ENCODE measurements at regions not wholly inside any gene's neighbourhood (a gene's known extent, or its start where the extent isn't known, plus 50 kb on each side); places are given as distances from the start of the nearest gene placed in this dataset.

DNA sequence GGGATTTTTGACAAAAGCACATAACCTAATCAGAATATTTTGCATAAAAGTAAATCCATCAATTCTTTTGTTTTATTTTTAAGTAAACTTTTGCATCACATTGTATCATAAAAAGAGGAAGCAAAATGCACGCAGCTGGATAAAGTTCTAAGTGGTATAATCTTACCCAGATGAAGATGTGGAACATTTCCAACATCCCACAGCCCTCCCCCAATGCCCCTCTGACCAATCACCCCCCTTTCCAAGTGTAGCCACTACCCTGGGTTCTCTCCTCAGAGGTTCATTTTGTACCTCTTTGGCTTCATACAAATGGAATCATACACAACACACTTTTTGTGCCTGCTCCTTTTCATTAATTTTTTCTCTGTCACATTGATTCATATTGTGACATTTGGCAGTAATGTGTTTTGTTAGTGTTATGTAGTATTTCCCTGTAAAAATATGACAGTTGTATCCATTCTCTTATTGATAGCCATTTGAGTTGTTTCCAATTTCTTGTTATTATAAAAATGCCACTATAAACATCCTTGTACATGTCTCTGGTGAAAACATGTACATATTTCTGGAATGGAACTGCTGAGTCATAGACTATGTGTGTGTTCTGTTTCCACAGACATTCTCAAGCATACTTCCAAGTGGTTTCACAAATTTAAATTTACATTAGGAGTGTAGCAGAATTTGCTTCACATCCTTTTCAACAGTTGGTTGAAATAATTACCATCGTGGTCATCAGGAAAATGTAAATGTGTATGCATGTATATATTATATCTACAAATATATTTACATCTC is 92.9 kb upstream of the SYNDIG1 start:
- no peak for DNase-seq (ENCODE audit: low read depth in 2 of 2)

DNA sequence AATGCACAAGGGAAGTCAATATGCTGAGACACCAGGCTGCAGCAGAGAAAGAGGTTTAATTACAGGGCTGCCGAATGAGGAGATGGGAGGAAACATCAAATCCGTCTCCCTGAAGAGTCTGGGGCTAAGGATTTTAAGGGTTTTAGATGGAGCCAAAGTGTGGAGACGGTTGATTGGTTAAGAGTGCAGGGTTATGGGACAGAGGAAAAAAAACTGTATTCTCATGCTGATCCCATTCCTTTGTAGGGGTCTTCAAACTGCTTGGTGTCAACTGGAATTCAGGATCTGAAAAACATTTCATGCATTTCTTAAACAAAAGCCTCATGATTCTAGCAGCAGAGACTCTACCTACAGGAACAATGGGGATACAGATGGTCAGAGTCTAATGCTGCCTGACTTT is 96.1 kb upstream of the SYNDIG1 start:
- no peak for DNase-seq (ENCODE audit: low read depth in 2 of 2)

DNA sequence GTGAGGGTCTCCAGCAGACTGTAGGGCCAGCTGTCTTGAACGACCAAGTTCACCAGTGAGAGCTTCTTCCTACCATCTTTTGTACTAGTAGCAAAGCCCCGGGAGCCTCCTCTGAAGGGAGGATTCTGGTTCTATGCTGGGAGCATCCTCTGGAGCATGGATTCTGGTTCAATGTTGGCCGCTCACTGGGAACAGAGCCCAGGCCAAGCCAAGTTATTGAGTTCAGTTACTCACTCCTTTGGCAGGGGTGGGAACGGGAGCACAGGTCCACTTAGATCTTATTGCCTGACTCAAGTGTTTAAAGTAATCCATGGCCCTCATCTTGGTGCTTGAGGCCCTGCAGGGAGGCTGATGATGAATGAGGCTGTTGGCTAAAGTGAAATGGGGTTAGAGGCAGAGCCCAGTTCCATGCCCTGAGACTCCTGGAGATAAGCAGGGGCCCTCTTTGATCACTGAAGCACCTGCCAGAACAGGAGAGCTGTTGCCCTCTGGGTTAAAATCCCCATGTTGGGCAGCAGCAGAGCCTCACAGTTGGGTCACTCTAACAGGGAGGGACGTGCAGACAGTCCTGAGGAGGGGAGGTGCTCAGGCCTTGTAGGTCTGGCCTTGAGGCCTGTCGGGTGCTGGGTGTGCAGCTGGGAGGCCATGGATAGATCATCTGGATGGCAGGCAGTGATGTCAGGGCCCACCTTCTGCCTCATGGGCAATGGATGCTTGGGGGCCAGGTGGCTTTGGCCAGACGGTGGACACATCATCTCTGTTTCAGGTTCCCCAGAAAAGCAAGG is 98.3 kb upstream of the SYNDIG1 start:
- no peak for DNase-seq (ENCODE audit: low read depth in 2 of 2)

GRCh38 chr20:24370249-24370648 is 99.2 kb upstream of the SYNDIG1 start:
- no peak for DNase-seq (ENCODE audit: low read depth in 2 of 2)

- no peak for DNase-seq (ENCODE audit: low read depth in 2 of 2)
Measured at GRCh38 chr20:24368253-24368652, 101.2 kb upstream of the SYNDIG1 start.

GRCh38 chr20:24366336-24367004 is 103.0 kb upstream of the SYNDIG1 start:
- no peak for DNase-seq (ENCODE audit: low read depth in 2 of 2)

- no peak for DNase-seq (ENCODE audit: low read depth in 2 of 2)
Measured at GRCh38 chr20:24365670-24366069, 103.8 kb upstream of the SYNDIG1 start.

- no peak for DNase-seq (ENCODE audit: low read depth in 2 of 2)
Measured at GRCh38 chr20:24364482-24364881, 104.9 kb upstream of the SYNDIG1 start.

- DNase-seq (ENCODE audit: low read depth in 2 of 2) = no peak
Measured at GRCh38 chr20:24363031-24363430, 106.4 kb upstream of the SYNDIG1 start.

DNA sequence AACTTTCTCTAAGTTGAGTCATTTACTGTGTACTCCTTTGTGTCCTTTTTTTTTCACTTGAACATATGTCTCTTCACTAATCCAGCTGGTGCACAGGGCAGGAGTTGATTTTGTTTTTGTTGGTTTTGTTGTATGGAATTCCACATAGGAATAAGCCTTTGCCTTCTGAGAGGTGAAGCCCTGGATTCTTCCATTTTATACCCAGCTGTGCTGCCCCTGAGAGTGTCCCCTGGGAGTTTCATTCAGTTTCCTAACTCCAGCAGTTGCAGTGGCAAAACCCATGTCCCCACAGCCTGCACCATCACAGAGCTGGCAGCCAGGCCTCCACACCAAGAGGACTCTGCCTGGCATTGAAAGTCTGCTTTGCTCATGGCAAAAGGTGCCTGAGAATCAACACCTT is 107.3 kb upstream of the SYNDIG1 start:
- no peak for DNase-seq (ENCODE audit: low read depth in 2 of 2)

DNA sequence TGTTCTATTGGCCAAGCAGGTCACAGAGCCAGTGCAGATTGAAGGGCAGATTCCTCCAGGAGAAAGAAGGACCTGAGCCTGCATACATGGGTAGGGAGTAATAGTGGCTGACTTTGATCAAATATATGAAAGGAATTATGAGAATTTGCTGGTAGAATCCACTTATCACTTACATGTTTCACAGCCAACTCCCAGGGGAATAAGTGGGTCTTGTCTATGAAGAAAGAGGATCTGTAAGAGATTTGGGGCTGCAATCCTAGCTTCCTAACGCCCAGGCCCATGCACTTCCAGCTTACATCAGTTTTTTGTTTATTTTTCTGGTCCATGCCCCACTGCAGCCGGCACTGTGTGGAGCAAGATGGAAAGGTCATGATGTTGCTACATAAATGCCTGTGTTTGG is 107.9 kb upstream of the SYNDIG1 start:
- no peak for DNase-seq (ENCODE audit: low read depth in 2 of 2)

GRCh38 chr20:24360531-24360930 is 108.9 kb upstream of the SYNDIG1 start:
- no peak for DNase-seq (ENCODE audit: low read depth in 2 of 2)

DNA sequence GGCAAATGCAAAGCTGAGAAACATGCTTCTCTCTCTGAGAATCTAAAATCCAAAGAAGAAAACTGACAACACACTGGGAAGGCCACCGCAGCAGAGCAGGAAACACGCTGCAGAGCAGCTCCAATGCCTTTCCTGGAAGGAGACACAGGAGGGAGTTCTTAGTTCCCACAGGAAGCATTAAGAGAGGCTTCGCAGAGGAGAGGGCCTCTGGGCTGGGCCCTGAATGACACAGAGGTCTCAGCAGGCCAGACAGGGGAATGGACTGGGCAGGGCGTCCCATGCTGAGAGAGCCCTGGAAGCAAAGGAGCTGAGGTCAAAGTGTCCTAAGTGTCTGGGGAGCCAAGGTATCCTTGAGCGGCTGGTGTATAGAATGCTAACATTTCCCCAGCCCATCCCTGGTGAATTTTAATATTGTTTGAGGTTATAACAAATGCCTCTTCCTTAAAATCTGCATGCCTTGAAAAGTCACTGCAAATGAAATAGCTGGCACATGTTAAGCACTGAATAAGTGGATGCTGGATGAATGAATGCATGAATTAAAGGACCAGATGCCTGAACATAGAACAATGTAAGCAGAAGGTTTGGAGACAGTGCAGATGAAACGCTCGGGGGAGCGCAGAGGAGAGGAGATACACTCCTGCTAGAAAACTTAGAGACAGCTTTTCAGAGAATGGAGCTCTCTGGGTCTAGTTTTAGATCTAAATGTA is 110.0 kb upstream of the SYNDIG1 start:
- DNase-seq (ENCODE audit: low read depth in 2 of 2) = no peak

DNA sequence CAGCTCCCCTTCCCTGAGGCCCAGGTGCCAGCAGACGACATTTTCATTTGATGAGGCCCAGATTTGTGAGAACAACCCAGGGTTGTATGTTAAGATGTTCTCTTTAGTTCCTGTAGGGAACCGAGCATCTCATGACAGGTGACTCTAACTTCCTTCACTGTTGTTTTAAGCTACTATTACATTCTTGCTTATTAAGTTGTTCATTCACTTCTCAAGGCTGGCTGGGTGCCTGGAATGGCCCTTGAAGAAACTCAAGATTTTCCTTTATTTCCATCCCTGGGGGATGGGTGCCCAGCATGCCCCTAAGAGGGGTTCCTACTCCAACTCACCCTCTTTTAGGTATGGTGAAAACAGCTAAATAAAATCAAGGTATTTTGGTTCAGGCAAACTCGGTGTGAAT is 111.5 kb upstream of the SYNDIG1 start:
- DNase-seq (ENCODE audit: low read depth in 2 of 2) = no peak

- no peak for DNase-seq (ENCODE audit: low read depth in 2 of 2)
Measured at GRCh38 chr20:24357177-24357576, 112.3 kb upstream of the SYNDIG1 start.

- DNase-seq (ENCODE audit: low read depth in 2 of 2) = no peak
Measured at GRCh38 chr20:24353135-24353690, 116.2 kb upstream of the SYNDIG1 start.

DNA sequence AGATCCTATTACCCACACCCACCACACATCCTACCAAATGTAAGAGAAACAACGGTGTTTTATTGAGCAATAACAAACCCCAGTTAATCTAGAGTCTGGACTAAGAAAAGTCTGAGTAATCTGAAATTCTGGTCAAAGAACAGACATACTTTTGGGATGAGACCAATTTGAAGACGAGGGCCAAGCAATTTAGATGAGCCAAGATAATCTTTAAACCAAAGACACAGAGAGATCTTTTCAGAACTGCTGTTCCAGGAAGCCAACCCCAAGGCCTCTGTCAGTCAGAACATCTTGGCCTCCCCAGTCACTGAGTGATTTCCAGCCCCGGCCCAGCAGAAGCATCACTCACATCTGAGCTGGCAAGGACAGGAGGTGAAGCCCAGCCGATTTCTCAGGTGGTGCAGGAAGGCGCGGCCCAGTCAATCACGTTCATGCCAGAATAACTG is 118.5 kb upstream of the SYNDIG1 start:
- DNase-seq (ENCODE audit: low read depth in 2 of 2) = no peak

DNA sequence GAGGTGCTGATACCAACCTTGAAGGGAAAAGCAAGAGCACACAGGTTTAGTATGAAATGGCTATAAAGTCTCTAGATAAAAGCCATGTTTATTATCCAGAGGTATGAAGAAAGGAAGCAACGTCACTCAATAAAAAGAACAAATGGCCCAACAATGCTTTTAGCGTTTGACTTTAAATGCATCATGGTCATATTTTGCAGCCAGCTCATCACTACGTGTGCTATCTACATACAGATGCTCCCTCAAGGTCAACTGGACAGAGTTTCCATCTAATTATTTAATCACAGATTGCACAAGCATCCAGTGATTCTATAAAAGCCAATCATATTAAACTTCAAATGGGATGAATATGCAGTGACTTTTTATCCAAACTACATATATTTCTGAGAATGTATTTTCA is 127.6 kb upstream of the SYNDIG1 start:
- DNase-seq (ENCODE audit: low read depth in 2 of 2) = no peak

DNA sequence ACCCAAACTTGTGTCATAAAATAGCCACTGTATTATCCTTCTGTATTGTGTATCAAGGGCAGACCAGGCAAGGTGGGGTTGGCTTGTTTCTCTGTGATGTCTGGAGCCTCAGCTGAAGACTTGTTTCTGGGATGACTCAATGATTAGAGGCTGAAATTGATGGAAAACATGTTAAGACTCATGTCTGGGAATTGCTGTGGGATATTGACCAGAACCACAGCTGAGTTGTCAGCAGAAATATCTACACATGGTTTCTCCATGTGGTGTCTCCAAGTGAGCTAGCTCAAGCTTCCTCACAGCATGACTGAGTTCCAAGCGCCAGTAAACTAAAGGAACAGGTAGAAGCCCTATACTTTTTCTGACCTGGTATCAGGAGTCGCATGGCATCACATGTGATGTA is 128.5 kb upstream of the SYNDIG1 start:
- DNase-seq (ENCODE audit: low read depth in 2 of 2) = no peak

DNA sequence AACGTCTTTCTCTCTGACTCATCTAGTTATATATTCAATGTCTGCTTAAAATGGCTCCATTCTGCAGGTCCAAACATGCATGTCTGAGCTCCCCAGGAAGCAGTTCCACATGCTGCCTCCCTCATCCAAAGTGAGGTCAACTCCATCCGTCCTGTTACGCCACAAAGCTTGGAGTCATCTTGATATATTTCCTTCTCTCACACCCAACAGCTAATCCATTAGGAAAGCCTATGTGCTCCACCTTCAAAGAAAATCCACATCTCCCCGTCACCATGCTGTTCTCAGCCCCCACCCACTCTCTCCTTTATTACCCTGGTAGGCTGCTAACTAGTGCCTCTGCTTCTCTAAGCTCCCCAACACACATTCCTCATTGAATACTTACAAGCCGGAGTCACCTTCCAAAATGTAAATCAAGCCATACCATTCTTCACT is 130.2 kb upstream of the SYNDIG1 start:
- DNase-seq (ENCODE audit: low read depth in 2 of 2) = no peak

- no peak for DNase-seq (ENCODE audit: low read depth in 2 of 2)
Measured at GRCh38 chr20:24337551-24337950, 131.9 kb upstream of the SYNDIG1 start.

GRCh38 chr20:24337069-24337468 is 132.4 kb upstream of the SYNDIG1 start:
- DNase-seq (ENCODE audit: low read depth in 2 of 2) = no peak

All from stimulated activated CD8-positive, alpha-beta memory T cell treated with anti-CD3 and anti-CD28 coated beads, Interleukin-2, amount 100 ng/mL, for 48 hours (primary cell).